Neural progenitor cell (in vitro differentiated cells): ENCODE measurements at regions not wholly inside any gene's neighbourhood (a gene's known extent, or its start where the extent isn't known, plus 50 kb on each side); places are given as distances from the start of the nearest gene placed in this dataset.

Source experiments
- CTCF ChIP-seq: fragments of 200-600 bp; sonication (generic); IDR thresholded peaks from 2 replicates; pipeline ENCODE4 v1.5.1; 2017; ENCODE audit warnings: antibody characterized with exemption, mild to moderate bottlenecking
- EZH2 ChIP-seq: fragments of 200-600 bp; sonication (generic); IDR thresholded peaks from 2 replicates; pipeline ENCODE4 v1.6.1; 2017; ENCODE audit warnings: antibody characterized with exemption, mild to moderate bottlenecking, moderate library complexity
- EZH2phosphoT487 ChIP-seq: fragments of 200-600 bp; sonication (generic); IDR thresholded peaks from 2 replicates; pipeline ENCODE4 v1.6.1; 2017; ENCODE audit warnings: antibody characterized with exemption

DNA sequence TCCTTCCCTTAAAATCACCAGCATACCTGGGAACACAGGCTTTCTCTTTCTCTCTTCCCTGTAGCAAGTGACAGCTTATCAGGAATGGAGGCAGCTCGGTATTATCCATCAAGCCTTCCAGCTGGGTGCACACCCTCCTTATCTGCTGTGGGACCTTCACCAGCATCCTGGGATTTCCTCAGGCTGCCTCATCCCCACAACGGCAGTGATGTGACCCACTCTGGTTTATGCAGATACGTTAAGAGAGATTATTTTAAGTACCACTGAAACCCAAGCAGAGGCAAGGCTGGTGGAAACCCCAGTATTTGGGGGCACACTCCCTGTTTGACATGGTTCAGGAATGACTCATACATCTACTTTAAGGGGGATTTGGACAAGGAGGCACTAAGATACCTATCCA, 192.1 kb downstream of the TM9SF2 start:
- TF ChIP-seq EZH2phosphoT487 (no peak), CTCF (no peak), EZH2 (no peak)
